H9 (cell line): ENCODE measurements at regions not wholly inside any gene's neighbourhood (a gene's known extent, or its start where the extent isn't known, plus 50 kb on each side); places are given as distances from the start of the nearest gene placed in this dataset.

Experiments
- DNase-seq: peaks from one replicate; pipeline ENCODE4 v3.0.0-alpha.2; 2017
- H2AFZ ChIP-seq: one replicate; pipeline ENCODE4 v1.6.1; 2013; ENCODE audit warnings: mild to moderate bottlenecking, low read length, control low read depth, moderate library complexity
- H2AK5ac ChIP-seq: 2 replicates; pipeline ENCODE4 v1.6.1; 2013; ENCODE audit warnings: low read length, control low read depth, mixed read lengths; ENCODE audit not compliant: insufficient read length
- H2BK120ac ChIP-seq: one replicate; pipeline ENCODE4 v1.6.1; 2013; ENCODE audit warnings: low read depth, mild to moderate bottlenecking, low read length, control low read depth, inconsistent platforms; ENCODE audit not compliant: poor library complexity, severe bottlenecking
- H2BK12ac ChIP-seq: 2 replicates; pipeline ENCODE4 v1.6.1; 2013; ENCODE audit warnings: low read length, control low read depth, mixed read lengths, low read depth; ENCODE audit not compliant: insufficient read length
- H2BK15ac ChIP-seq: 2 replicates; pipeline ENCODE4 v1.6.1; 2013; ENCODE audit warnings: low read depth, low read length, control low read depth
- H2BK20ac ChIP-seq: one replicate; pipeline ENCODE4 v1.6.1; 2013; ENCODE audit warnings: low read depth, mild to moderate bottlenecking, low read length, control low read depth, inconsistent platforms; ENCODE audit not compliant: poor library complexity, severe bottlenecking
- H2BK5ac ChIP-seq: 2 replicates; pipeline ENCODE4 v1.6.1; 2013; ENCODE audit warnings: low read length, control low read depth, mixed read lengths; ENCODE audit not compliant: insufficient read length
- H3K14ac ChIP-seq: 2 replicates; pipeline ENCODE4 v1.6.1; 2013; ENCODE audit warnings: low read length, control low read depth; ENCODE audit not compliant: insufficient read depth
- H3K18ac ChIP-seq: 2 replicates; pipeline ENCODE4 v1.6.1; 2013; ENCODE audit warnings: low read depth, mild to moderate bottlenecking, mixed read lengths, low read length, control low read depth; ENCODE audit not compliant: insufficient read length
- H3K23ac ChIP-seq: 2 replicates; pipeline ENCODE4 v1.6.1; 2013; ENCODE audit warnings: low read length, control low read depth, mixed read lengths, low read depth; ENCODE audit not compliant: insufficient read length
- H3K23me2 ChIP-seq: 2 replicates; pipeline ENCODE4 v1.6.1; 2013; ENCODE audit warnings: low read depth, mild to moderate bottlenecking, mixed read lengths, low read length, control low read depth; ENCODE audit not compliant: insufficient read length, poor library complexity, severe bottlenecking
- H3K27ac ChIP-seq: 2 replicates; pipeline ENCODE4 v1.5.1; 2013; ENCODE audit warnings: low read length, control low read depth, mixed read lengths, low read depth; ENCODE audit not compliant: insufficient read length
- H3K27me3 ChIP-seq: 2 replicates; pipeline ENCODE4 v1.6.1; 2013; ENCODE audit warnings: low read length, control low read depth, inconsistent platforms; ENCODE audit not compliant: insufficient read depth
- H3K4ac ChIP-seq: 2 replicates; pipeline ENCODE4 v1.6.1; 2013; ENCODE audit warnings: low read depth, mild to moderate bottlenecking, control low read depth, inconsistent platforms, low read length, moderate library complexity
- H3K4me1 ChIP-seq: 2 replicates; pipeline ENCODE4 v1.6.1; 2013; ENCODE audit warnings: low read length, control low read depth, inconsistent platforms; ENCODE audit not compliant: insufficient read depth
- H3K4me2 ChIP-seq: 2 replicates; pipeline ENCODE4 v1.6.1; 2013; ENCODE audit warnings: low read length, control low read depth, mixed read lengths; ENCODE audit not compliant: insufficient read length, insufficient read depth
- H3K56ac ChIP-seq: 2 replicates; pipeline ENCODE4 v1.6.1; 2013; ENCODE audit warnings: low read depth, mild to moderate bottlenecking, mixed read lengths, low read length, control low read depth; ENCODE audit not compliant: insufficient read length
- H3K79me1 ChIP-seq: 2 replicates; pipeline ENCODE4 v1.6.1; 2013; ENCODE audit warnings: low read depth, mild to moderate bottlenecking, moderate library complexity, low read length, control low read depth, inconsistent platforms; ENCODE audit not compliant: insufficient read depth, poor library complexity, severe bottlenecking
- H3K79me2 ChIP-seq: 2 replicates; pipeline ENCODE4 v1.6.1; 2013; ENCODE audit warnings: low read length, control low read depth, inconsistent platforms; ENCODE audit not compliant: insufficient read depth
- H3K9ac ChIP-seq: 2 replicates; pipeline ENCODE4 v1.6.1; 2013; ENCODE audit warnings: low read length, control low read depth, mixed read lengths; ENCODE audit not compliant: insufficient read length; ENCODE audit errors: extremely low read depth
- H3K9me3 ChIP-seq: one replicate; pipeline ENCODE4 v1.6.1; 2013; ENCODE audit warnings: low read depth, low read length, inconsistent platforms; ENCODE audit not compliant: control insufficient read depth
- H3T11ph ChIP-seq: one replicate; pipeline ENCODE4 v1.6.1; 2013; ENCODE audit warnings: mild to moderate bottlenecking, low read length, control low read depth, inconsistent platforms
- H4K20me1 ChIP-seq: one replicate; pipeline ENCODE4 v1.6.1; 2013; ENCODE audit not compliant: control insufficient read depth, insufficient read length, insufficient read depth
- H4K5ac ChIP-seq: 2 replicates; pipeline ENCODE4 v1.6.1; 2013; ENCODE audit warnings: low read depth, mild to moderate bottlenecking, mixed read lengths, low read length, control low read depth; ENCODE audit not compliant: insufficient read length
- H4K8ac ChIP-seq: replicated peaks from 2 replicates; pipeline ENCODE4 v1.6.1; 2013; ENCODE audit warnings: low read length, control low read depth, mixed read lengths, low read depth; ENCODE audit not compliant: insufficient read length
- H4K91ac ChIP-seq: 2 replicates; pipeline ENCODE4 v1.6.1; 2013; ENCODE audit warnings: low read depth, mild to moderate bottlenecking, moderate library complexity, mixed read lengths, low read length, control low read depth; ENCODE audit not compliant: insufficient read length
- H3K27ac Mint-ChIP-seq, 3 experiments: 2 replicates in 2 of 3; 3 replicates in 1 of 3; pipeline ENCODE4 v1.8.0; 2020 to 2021; ENCODE audit warnings: mixed read lengths in 3 of 3, mild to moderate bottlenecking in 1 of 3, moderate library complexity in 1 of 3
- H3K27me3 Mint-ChIP-seq: 2 replicates; pipeline ENCODE4 v1.8.0; 2021; ENCODE audit warnings: low read depth, mild to moderate bottlenecking, moderate library complexity, mixed read lengths
- H3K36me3 Mint-ChIP-seq, 3 experiments: 2 replicates in 2 of 3; 3 replicates in 1 of 3; pipeline ENCODE4 v1.8.0; 2020 to 2021; ENCODE audit warnings: low read depth in 3 of 3, mixed read lengths in 3 of 3; ENCODE audit not compliant: insufficient read depth in 1 of 3
- H3K4me1 Mint-ChIP-seq, 2 experiments: 2 replicates each; pipeline ENCODE4 v1.8.0; 2020; ENCODE audit warnings: mixed read lengths in 2 of 2
- H3K4me3 Mint-ChIP-seq, 2 experiments: 2 replicates in 1 of 2; 3 replicates in 1 of 2; pipeline ENCODE4 v1.8.0; 2020 to 2021; ENCODE audit warnings: mild to moderate bottlenecking in 2 of 2, mixed read lengths in 2 of 2, moderate library complexity in 1 of 2
- H3K9me3 Mint-ChIP-seq, 2 experiments: 2 replicates in 1 of 2; 3 replicates in 1 of 2; pipeline ENCODE4 v1.8.0; 2020; ENCODE audit warnings: mild to moderate bottlenecking in 2 of 2, mixed read lengths in 2 of 2, moderate library complexity in 1 of 2
- WGBS: extraction: QIAGEN DNeasy Blood & Tissue Kit; methylation state at CpG from one replicate; pipeline ENCODE4 v1.1.7; 2013; ENCODE audit warnings: missing lambda C conversion rate, low lambda C conversion rate, mixed read lengths; ENCODE audit not compliant: insufficient read length; ENCODE audit errors: extremely low coverage; 5-methylcytosine and 5-hydroxymethylcytosine counted together
- TF ChIP-seq, protein P1 (sequence below): fragments of 200-600 bp; sonication (generic); conservative IDR thresholded peaks from 3 replicates; pipeline ENCODE4 v1.8.0; 2021; ENCODE audit warnings: antibody characterized with exemption, mild to moderate bottlenecking

GRCh38 chr6:81088145-81088544, 664.3 kb downstream of the TENT5A start:
- H3K9ac ChIP-seq = no peak overlapping the region
- no peak overlapping the region for H3K4me2 ChIP-seq
- H3K23ac ChIP-seq = no peak overlapping the region
- no peak overlapping the region for H2BK15ac ChIP-seq
- H2BK20ac ChIP-seq = no peak overlapping the region
- H4K8ac ChIP-seq = no peak overlapping the region
- no peak overlapping the region for H2BK12ac ChIP-seq
- no peak for DNase-seq
- no peaks in the 10 kb centered on the region for H3K27me3 Mint-ChIP-seq
- no peak overlapping the region for H4K91ac ChIP-seq
- H3K79me1 ChIP-seq = no peaks in the 10 kb centered on the region
- no peak overlapping the region for H3K27ac ChIP-seq
- H3K36me3 Mint-ChIP-seq = no peaks in the 10 kb centered on the region
- no peak overlapping the region for H3K4me3 Mint-ChIP-seq
- no peaks in the 10 kb centered on the region for H3K23me2 ChIP-seq
- no peak overlapping the region for H2AFZ ChIP-seq
- no peaks in the 10 kb centered on the region for H3K27me3 ChIP-seq
- H3K79me2 ChIP-seq = no peaks in the 10 kb centered on the region
- no peak overlapping the region for H3K4ac ChIP-seq
- H3K14ac ChIP-seq = no peak overlapping the region
- no peak overlapping the region for H3K27ac Mint-ChIP-seq
- H2BK5ac ChIP-seq = no peak overlapping the region
- H2BK120ac ChIP-seq = no peak overlapping the region
- H3K56ac ChIP-seq = no peak overlapping the region
- H4K5ac ChIP-seq = no peak overlapping the region
- WGBS = no CpG with 5 or more reads among the region's 1 CpG
- TF ChIP-seq, protein P1, sequence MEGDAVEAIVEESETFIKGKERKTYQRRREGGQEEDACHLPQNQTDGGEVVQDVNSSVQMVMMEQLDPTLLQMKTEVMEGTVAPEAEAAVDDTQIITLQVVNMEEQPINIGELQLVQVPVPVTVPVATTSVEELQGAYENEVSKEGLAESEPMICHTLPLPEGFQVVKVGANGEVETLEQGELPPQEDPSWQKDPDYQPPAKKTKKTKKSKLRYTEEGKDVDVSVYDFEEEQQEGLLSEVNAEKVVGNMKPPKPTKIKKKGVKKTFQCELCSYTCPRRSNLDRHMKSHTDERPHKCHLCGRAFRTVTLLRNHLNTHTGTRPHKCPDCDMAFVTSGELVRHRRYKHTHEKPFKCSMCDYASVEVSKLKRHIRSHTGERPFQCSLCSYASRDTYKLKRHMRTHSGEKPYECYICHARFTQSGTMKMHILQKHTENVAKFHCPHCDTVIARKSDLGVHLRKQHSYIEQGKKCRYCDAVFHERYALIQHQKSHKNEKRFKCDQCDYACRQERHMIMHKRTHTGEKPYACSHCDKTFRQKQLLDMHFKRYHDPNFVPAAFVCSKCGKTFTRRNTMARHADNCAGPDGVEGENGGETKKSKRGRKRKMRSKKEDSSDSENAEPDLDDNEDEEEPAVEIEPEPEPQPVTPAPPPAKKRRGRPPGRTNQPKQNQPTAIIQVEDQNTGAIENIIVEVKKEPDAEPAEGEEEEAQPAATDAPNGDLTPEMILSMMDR = no peak
- H3K18ac ChIP-seq = no peak overlapping the region
- H2AK5ac ChIP-seq = no peak overlapping the region
- H3T11ph ChIP-seq = no peak overlapping the region
- no peaks in the 10 kb centered on the region; the same call in 1 of the 2 replicates for H3K4me1 ChIP-seq
- no peaks in the 10 kb centered on the region for H3K9me3 Mint-ChIP-seq
- no peaks in the 10 kb centered on the region for H4K20me1 ChIP-seq
- H3K9me3 ChIP-seq = no peaks in the 10 kb centered on the region
- peaks cover 10 to 11% of the 10 kb centered on the region in 2 experiments for H3K4me1 Mint-ChIP-seq
